ENCODE measurements at regions not wholly inside any gene's neighbourhood (a gene's known extent, or its start where the extent isn't known, plus 50 kb on each side); places are given as distances from the start of the nearest gene placed in this dataset.

GRCh38 chr1:29686012-29686930, 449.9 kb downstream of the PTPRU start:
- TF ChIP-seq REST (IDR thresholded peaks at IDR 0.05; ENCODE audit: insufficient read depth in 1 of 2, low read depth in 2 of 2, low read length in 2 of 2) (no peak), FOXP2 (optimal IDR thresholded peaks at IDR 0.05; ENCODE audit: borderline replicate concordance, extremely low read depth, extremely low read length, insufficient read depth) (no peak), TAF1 (IDR thresholded peaks at IDR 0.05; ENCODE audit: borderline replicate concordance, insufficient read depth, low read length) (no peak), POLR2AphosphoS5 (IDR thresholded peaks at IDR 0.05; ENCODE audit: low read depth, low read length) (no peak), SIN3A (IDR thresholded peaks at IDR 0.05; ENCODE audit: borderline replicate concordance, insufficient read depth, low read length) (no peak)

- TF ChIP-seq TAF1 (IDR thresholded peaks at IDR 0.05; ENCODE audit: borderline replicate concordance, insufficient read depth, low read length) (no peak), REST (IDR thresholded peaks at IDR 0.05; ENCODE audit: insufficient read depth in 1 of 2, low read depth in 2 of 2, low read length in 2 of 2) (no peak), FOXP2 (optimal IDR thresholded peaks at IDR 0.05; ENCODE audit: borderline replicate concordance, extremely low read depth, extremely low read length, insufficient read depth) (no peak), SIN3A (IDR thresholded peaks at IDR 0.05; ENCODE audit: borderline replicate concordance, insufficient read depth, low read length) (no peak), POLR2AphosphoS5 (IDR thresholded peaks at IDR 0.05; ENCODE audit: low read depth, low read length) (no peak)
Observed at GRCh38 chr1:29685387-29685786, 449.1 kb downstream of the PTPRU start.

GRCh38 chr1:29684141-29684540, 447.8 kb downstream of the PTPRU start:
- TF ChIP-seq REST (IDR thresholded peaks at IDR 0.05; ENCODE audit: insufficient read depth in 1 of 2, low read depth in 2 of 2, low read length in 2 of 2) (no peak), POLR2AphosphoS5 (IDR thresholded peaks at IDR 0.05; ENCODE audit: low read depth, low read length) (no peak), TAF1 (IDR thresholded peaks at IDR 0.05; ENCODE audit: borderline replicate concordance, insufficient read depth, low read length) (no peak), SIN3A (IDR thresholded peaks at IDR 0.05; ENCODE audit: borderline replicate concordance, insufficient read depth, low read length) (no peak), FOXP2 (optimal IDR thresholded peaks at IDR 0.05; ENCODE audit: borderline replicate concordance, extremely low read depth, extremely low read length, insufficient read depth) (no peak)

- TF ChIP-seq TAF1 (IDR thresholded peaks at IDR 0.05; ENCODE audit: borderline replicate concordance, insufficient read depth, low read length) (no peak), REST (IDR thresholded peaks at IDR 0.05; ENCODE audit: insufficient read depth in 1 of 2, low read depth in 2 of 2, low read length in 2 of 2) (no peak), POLR2AphosphoS5 (IDR thresholded peaks at IDR 0.05; ENCODE audit: low read depth, low read length) (no peak), FOXP2 (optimal IDR thresholded peaks at IDR 0.05; ENCODE audit: borderline replicate concordance, extremely low read depth, extremely low read length, insufficient read depth) (no peak), SIN3A (IDR thresholded peaks at IDR 0.05; ENCODE audit: borderline replicate concordance, insufficient read depth, low read length) (no peak)
Observed at GRCh38 chr1:29683472-29683871, 447.1 kb downstream of the PTPRU start.

Data from PFSK-1 (cell line).